ENCODE measurements at regions not wholly inside any gene's neighbourhood (a gene's known extent, or its start where the extent isn't known, plus 50 kb on each side); places are given as distances from the start of the nearest gene placed in this dataset.
"Not testable (repeated sequence)": the region's sequence is repeated elsewhere in the genome, so short reads cannot be mapped to it uniquely, and the experiment has no call there.

GRCh38 chr13:72585254-72585653 lies 142.2 kb downstream of the MZT1 start:
- DNase-seq: no peak

- no peak for DNase-seq
Observed at GRCh38 chr13:72571191-72571590, 156.2 kb downstream of the MZT1 start.

- no peak for DNase-seq
Observed at GRCh38 chr13:72570019-72570418, 157.4 kb downstream of the MZT1 start.

DNA sequence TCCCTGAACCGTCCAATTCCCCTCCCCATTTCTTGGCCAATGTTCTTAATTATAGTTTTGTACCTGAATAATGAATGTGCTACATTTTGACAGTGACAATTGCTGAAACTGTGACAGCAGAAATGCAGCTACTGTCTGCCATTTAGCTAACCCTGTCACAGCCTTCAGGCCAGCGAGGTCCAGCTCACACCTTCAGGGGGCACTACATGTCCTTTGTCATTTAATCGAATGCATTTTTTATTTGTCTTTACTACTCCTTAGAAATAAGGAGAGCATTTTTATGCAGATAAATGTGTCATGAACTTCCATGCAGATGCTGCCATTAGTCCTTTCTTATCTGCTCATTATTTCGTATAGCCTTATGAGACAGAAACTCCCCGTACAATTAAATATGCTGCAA lies 159.9 kb downstream of the MZT1 start:
- no peak for DNase-seq

- no peak for DNase-seq
Observed at GRCh38 chr13:72566526-72566925, 160.9 kb downstream of the MZT1 start.

DNA sequence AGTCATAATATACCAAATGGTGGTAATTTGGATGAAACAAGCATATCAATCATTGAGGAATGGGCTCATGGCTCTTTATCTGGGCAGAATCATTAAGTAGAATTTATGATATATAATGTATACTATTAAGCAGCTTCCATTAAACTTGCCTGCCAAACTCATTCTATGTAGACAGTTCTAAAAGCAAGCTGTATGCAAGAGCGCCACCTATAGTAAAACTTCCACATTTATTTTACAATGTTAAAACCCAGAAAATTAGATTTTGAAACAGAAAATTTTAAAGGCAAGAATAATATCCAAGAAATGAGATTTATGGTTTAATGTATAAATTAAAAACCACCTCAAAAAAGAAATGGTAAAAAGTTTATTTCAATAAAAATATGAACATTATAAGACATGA lies 161.5 kb downstream of the MZT1 start:
- DNase-seq: peak in 1 of 14 donors; percentile 4

DNA sequence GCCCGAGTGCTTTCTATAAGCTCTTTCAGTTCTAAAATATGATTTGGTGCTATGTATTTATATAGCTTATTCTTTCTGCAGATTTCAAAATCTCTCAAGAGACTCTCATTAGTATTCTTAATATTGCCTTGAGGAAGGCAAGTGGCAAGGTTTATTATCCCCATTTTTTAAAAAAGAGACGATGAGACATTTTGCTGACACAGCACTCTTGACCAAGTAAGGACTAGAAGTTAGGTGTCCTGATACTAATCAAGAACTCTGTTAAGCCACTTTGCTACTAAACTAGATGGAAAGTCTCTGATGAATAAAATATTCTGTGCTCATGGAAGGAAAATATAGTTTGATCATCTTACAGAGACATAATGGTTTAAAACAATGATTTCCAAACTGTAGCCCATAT lies 164.7 kb downstream of the MZT1 start:
- DNase-seq: no peak

GRCh38 chr13:72561791-72562190 lies 165.6 kb downstream of the MZT1 start:
- peak in 1 of 14 donors; percentile 33 for DNase-seq

GRCh38 chr13:72559716-72560115 lies 167.7 kb downstream of the MZT1 start:
- no peak for DNase-seq

DNA sequence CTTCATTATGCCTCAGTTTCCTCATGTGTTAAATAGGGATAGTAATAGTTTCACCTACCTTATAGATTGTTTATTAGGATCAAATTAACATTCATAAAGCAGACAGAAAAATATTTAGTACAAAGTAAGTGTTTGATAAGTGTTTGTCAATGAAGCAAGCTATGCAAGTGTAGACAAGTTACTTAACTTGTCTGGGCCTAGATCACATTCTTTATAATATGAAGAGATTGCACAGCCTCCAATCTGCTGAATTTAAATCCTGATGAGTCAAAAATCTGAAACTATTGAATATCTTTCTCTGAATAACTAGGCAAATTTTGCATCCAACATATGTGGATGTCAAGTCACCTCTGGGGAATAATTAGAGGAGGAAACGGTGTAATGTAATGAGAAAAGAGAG lies 170.5 kb downstream of the MZT1 start:
- DNase-seq: no peak

DNA sequence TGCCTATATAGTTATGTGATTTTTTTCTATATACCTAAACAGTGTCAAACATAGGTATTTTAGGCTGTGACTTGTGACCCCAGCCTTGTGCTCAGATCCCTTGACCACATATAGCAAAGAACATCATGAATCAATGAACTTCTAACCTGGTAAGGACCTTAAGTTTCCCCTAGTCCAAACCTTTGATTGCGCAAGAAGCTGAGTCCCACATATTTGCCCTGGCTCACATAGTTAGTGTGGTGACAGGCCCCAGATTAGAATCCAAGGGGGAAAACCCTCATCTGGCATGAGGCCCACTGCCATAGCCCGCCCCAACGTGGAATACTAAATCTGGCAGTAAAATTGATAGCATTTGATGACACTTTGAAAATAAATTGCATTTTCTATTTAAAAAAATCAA lies 171.8 kb downstream of the MZT1 start:
- DNase-seq: no peak

- DNase-seq: no peak
Observed at GRCh38 chr13:72552731-72553130, 174.7 kb downstream of the MZT1 start.

DNA sequence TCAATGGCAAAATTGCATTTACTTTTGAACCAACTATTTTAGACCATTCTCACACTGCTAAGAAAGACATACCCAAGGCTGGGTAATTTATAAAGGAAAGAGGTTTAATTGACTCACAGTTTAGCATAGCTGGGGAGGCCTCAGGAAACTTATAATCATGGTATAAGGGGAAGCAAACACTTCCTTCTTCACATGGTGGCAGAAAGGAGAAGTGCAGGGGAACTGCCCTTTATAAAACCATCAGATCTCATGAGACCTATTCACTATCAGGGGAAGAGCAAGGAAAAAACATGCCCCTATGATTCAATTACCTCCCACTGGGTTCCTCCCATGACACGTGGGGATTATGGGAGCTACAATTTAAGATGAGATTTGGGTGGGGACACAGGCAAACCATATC lies 181.5 kb downstream of the MZT1 start:
- DNase-seq: not testable (repeated sequence)

- DNase-seq: no peak
Observed at GRCh38 chr13:72545030-72545719, 182.3 kb downstream of the MZT1 start.

DNA sequence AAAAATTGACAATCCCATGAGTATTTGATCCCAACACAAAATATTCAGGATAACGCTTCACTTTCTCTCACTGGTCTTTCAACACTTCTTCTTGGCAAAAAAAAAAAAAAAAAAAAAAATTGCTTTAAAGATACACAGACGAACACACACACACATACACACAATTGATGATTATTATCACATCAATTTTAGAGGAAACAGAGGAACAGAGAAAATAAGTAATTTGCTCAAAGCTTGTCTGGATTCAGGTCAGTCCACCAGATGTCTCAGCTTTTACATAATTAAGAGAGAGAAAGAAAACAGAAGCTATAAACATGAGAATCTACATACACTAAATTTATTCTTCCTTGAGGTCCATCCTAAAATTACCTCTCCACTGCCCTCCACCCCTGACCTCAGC lies 183.4 kb downstream of the MZT1 start:
- DNase-seq: no peak

GRCh38 chr13:72542241-72542640 lies 185.2 kb downstream of the MZT1 start:
- no peak for DNase-seq

- no peak for DNase-seq
Observed at GRCh38 chr13:72541674-72542073, 185.8 kb downstream of the MZT1 start.

DNA sequence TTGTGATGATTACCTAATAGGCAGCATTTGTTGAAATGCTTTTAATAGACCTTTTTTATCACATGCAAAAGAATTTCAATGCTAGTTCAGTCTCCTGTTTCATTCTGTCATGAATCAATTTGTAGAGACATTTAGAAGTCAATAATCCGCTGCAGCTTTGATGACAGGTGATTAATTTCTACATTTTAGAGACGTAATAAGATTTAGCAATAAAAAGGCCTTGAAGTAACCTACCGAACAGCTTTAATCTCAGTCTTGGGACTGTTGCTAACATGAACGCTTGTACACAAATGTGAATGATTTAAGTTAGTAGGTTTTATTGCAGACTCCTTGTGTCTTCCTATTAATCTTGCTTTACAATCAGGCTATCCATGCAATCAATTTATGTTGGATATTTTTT lies 186.5 kb downstream of the MZT1 start:
- DNase-seq: no peak

DNA sequence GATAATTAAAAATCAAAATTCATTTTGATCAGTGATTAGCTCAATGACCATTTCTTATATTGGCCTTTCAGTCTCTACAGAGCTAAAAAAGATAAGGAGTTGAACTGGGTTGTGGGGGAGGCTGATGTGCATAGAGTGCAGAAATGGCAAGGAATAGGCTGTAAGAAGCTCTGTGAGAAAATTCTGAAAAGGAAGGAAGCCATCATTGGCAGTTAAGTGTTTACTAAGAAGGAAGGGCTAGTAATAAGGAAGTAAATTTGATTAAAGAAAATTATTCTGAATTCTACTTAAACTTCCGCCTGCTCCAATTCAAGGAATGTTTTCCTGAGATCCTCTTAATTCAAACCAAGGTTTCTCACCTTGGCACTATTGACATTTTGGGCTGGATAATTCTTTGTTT lies 187.5 kb downstream of the MZT1 start:
- DNase-seq: no peak

- DNase-seq: no peak
Observed at GRCh38 chr13:72537782-72538181, 189.6 kb downstream of the MZT1 start.

GRCh38 chr13:72537395-72537780 lies 190.0 kb downstream of the MZT1 start:
- no peak for DNase-seq

GRCh38 chr13:72536714-72537394 lies 190.6 kb downstream of the MZT1 start:
- DNase-seq: peak in 2 of 14 donors; percentile 12 to 62

DNA sequence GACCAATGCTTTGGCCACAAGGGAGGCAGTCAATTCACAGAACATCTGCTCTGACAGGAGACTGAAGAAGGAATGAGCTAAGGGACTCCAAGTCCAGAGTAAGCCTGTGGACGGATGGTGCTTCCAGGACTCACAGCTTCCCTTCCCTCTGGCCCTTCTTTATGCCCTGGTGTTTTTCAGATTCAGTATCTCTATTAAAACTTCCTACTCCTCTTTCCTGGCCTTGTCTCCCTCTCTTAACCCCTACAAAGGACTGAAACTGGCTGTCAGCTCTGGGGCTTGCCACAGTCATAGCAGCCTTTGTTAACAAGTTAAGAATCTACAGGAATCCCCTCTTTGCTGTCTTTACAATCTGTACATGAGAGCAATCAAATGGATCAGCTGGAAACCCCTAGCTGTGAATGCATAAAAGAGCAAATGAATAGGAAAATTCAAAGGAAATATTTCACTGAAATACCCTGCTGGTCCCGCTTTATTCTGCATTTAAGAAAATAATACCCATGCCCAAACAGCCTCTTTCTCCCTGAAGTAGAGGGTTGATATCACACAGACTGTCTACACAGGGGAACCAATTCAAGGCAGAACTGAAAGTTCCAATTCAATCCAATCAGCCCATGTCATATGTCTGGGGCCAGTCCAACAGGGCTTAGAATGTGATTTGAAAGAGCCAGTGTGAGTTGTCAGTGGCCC lies 192.3 kb downstream of the MZT1 start:
- DNase-seq: no peak

GRCh38 chr13:72530471-72530870 lies 197.0 kb downstream of the MZT1 start:
- no peak for DNase-seq

All from C1 segment of cervical spinal cord (tissue), 14 donors.